GM21447 (cell line): ENCODE measurements at regions not wholly inside any gene's neighbourhood (a gene's known extent, or its start where the extent isn't known, plus 50 kb on each side); places are given as distances from the start of the nearest gene placed in this dataset.
"Not testable (repeated sequence)": the region's sequence is repeated elsewhere in the genome, so short reads cannot be mapped to it uniquely, and the experiment has no call there.

Experiments used
- ATAC-seq: cut with Tn5 transposase; IDR thresholded peaks from one replicate; pipeline ENCODE4 v1.9.1; 2021; ENCODE audit not compliant: unreplicated experiment

- no peak for ATAC-seq
Observed at GRCh38 chr5:1654786-1655495, 131.2 kb upstream of the LPCAT1 start.

GRCh38 chr5:1653698-1654651 is 130.2 kb upstream of the LPCAT1 start:
- ATAC-seq: peak; percentile 79

GRCh38 chr5:1652873-1653697 is 129.3 kb upstream of the LPCAT1 start:
- peak; percentile 43 for ATAC-seq

GRCh38 chr5:1651971-1652872 is 128.5 kb upstream of the LPCAT1 start:
- ATAC-seq: no peak

GRCh38 chr5:1651250-1651649 is 127.5 kb upstream of the LPCAT1 start:
- ATAC-seq: no peak

- ATAC-seq: no peak
Observed at GRCh38 chr5:1649554-1649953, 125.8 kb upstream of the LPCAT1 start.

GRCh38 chr5:1648806-1649205 is 125.0 kb upstream of the LPCAT1 start:
- no peak for ATAC-seq

GRCh38 chr5:1647580-1647979 is 123.8 kb upstream of the LPCAT1 start:
- ATAC-seq: no peak

- peak; percentile 70 for ATAC-seq
Observed at GRCh38 chr5:1644810-1645571, 121.2 kb upstream of the LPCAT1 start.

GRCh38 chr5:1644393-1644809 is 120.6 kb upstream of the LPCAT1 start:
- not testable (repeated sequence) for ATAC-seq

GRCh38 chr5:1643651-1644392 is 120.1 kb upstream of the LPCAT1 start:
- ATAC-seq: no peak

- no peak for ATAC-seq
Observed at GRCh38 chr5:1642621-1643061, 118.9 kb upstream of the LPCAT1 start.

GRCh38 chr5:1642221-1642620 is 118.5 kb upstream of the LPCAT1 start:
- no peak for ATAC-seq

GRCh38 chr5:1641560-1642166 is 117.9 kb upstream of the LPCAT1 start:
- ATAC-seq: peak; percentile 66

GRCh38 chr5:1641041-1641440 is 117.3 kb upstream of the LPCAT1 start:
- ATAC-seq: no peak

GRCh38 chr5:1640421-1640881 is 116.7 kb upstream of the LPCAT1 start:
- ATAC-seq: no peak

- ATAC-seq: no peak
Observed at GRCh38 chr5:1639757-1640156, 116.0 kb upstream of the LPCAT1 start.
